Endothelial cell (in vitro differentiated cells): ENCODE measurements at regions not wholly inside any gene's neighbourhood (a gene's known extent, or its start where the extent isn't known, plus 50 kb on each side); places are given as distances from the start of the nearest gene placed in this dataset.

Experiments
- DNase-seq: peaks from one replicate; pipeline ENCODE4 v3.0.0; 2021; ENCODE audit warnings: low spot score
- H3K27ac Mint-ChIP-seq: one replicate; pipeline ENCODE4 v1.8.0; 2021; ENCODE audit warnings: mixed read lengths, inconsistent platforms; ENCODE audit not compliant: unreplicated experiment
- H3K27me3 Mint-ChIP-seq: one replicate; pipeline ENCODE4 v1.8.0; 2021; ENCODE audit warnings: mild to moderate bottlenecking, moderate library complexity, mixed read lengths, inconsistent platforms; ENCODE audit not compliant: unreplicated experiment
- H3K36me3 Mint-ChIP-seq: one replicate; pipeline ENCODE4 v1.8.0; 2021; ENCODE audit warnings: mild to moderate bottlenecking, low read depth, mixed read lengths, inconsistent platforms; ENCODE audit not compliant: unreplicated experiment
- H3K4me1 Mint-ChIP-seq: one replicate; pipeline ENCODE4 v1.8.0; 2021; ENCODE audit warnings: mild to moderate bottlenecking, mixed read lengths, inconsistent platforms; ENCODE audit not compliant: unreplicated experiment
- H3K4me3 Mint-ChIP-seq: one replicate; pipeline ENCODE4 v1.8.0; 2021; ENCODE audit warnings: mild to moderate bottlenecking, mixed read lengths, inconsistent platforms; ENCODE audit not compliant: unreplicated experiment
- H3K9me3 Mint-ChIP-seq: one replicate; pipeline ENCODE4 v1.8.0; 2021; ENCODE audit warnings: mixed read lengths, inconsistent platforms; ENCODE audit not compliant: unreplicated experiment
- TF ChIP-seq, protein P1 (sequence below): fragments of 200-600 bp; sonication (generic); IDR thresholded peaks from one replicate; pipeline ENCODE4 v1.5.0; 2021; ENCODE audit warnings: antibody characterized with exemption; ENCODE audit not compliant: unreplicated experiment

DNA sequence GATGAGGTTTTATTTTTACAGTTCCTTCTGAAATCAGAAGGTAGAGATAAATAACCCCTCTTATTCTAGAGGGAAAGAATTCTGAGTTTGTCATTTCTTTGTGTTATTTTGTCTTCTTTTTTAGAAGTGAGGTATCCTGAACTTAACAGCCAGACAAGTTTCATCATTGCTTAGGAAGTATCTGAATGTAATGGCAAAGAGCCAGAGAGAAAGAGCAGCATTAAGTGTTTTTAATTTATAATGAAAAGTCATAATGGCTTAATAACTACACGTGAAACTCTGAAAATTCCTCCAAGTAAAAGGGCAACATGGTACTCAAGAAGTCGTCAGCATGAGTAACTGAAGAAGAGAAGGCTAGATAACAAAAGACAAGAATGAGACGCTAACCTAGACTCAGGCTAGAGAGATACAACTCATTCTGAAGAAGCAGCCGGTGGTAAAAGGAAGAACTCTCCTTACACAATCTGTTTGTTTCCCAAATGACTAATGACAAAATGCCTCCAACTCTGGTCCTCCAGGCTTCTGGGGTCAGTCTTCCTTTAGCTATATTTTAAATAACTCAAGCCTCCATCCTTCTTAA lies 116.2 kb upstream of the NECTIN3 start:
- TF ChIP-seq, protein P1, sequence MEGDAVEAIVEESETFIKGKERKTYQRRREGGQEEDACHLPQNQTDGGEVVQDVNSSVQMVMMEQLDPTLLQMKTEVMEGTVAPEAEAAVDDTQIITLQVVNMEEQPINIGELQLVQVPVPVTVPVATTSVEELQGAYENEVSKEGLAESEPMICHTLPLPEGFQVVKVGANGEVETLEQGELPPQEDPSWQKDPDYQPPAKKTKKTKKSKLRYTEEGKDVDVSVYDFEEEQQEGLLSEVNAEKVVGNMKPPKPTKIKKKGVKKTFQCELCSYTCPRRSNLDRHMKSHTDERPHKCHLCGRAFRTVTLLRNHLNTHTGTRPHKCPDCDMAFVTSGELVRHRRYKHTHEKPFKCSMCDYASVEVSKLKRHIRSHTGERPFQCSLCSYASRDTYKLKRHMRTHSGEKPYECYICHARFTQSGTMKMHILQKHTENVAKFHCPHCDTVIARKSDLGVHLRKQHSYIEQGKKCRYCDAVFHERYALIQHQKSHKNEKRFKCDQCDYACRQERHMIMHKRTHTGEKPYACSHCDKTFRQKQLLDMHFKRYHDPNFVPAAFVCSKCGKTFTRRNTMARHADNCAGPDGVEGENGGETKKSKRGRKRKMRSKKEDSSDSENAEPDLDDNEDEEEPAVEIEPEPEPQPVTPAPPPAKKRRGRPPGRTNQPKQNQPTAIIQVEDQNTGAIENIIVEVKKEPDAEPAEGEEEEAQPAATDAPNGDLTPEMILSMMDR: no peak
- Mint-ChIP-seq H3K27me3 (no peaks in the 10 kb centered on the region), H3K9me3 (no peaks in the 10 kb centered on the region), H3K27ac (no peak overlapping the region), H3K4me3 (no peak overlapping the region), H3K36me3 (no peaks in the 10 kb centered on the region), H3K4me1 (no peaks in the 10 kb centered on the region)
- no peak for DNase-seq

DNA sequence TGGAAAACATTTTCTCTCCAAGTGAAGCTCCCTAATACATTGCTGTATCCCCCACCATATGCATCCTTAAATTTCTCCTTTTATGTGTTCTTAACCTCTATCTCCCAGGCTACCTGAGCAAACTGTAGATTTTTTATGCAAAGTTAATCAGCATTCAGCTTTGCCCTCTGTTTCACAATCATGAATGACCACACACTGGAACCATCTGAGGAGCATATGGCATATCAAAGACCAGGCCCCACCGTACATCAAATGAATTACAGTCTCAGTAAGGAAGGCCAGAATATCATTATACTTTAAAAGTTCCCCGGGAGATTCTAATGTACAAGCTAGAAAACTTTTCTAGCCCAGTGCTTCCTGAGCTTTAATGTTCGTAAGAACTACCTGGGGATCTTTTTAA lies 115.5 kb upstream of the NECTIN3 start:
- H3K27me3 Mint-ChIP-seq: no peaks in the 10 kb centered on the region
- H3K27ac Mint-ChIP-seq: no peak overlapping the region
- DNase-seq: no peak
- no peaks in the 10 kb centered on the region for H3K36me3 Mint-ChIP-seq
- no peak overlapping the region for H3K4me3 Mint-ChIP-seq
- TF ChIP-seq, protein P1: no peak
- H3K9me3 Mint-ChIP-seq: no peaks in the 10 kb centered on the region
- H3K4me1 Mint-ChIP-seq: no peaks in the 10 kb centered on the region

DNA sequence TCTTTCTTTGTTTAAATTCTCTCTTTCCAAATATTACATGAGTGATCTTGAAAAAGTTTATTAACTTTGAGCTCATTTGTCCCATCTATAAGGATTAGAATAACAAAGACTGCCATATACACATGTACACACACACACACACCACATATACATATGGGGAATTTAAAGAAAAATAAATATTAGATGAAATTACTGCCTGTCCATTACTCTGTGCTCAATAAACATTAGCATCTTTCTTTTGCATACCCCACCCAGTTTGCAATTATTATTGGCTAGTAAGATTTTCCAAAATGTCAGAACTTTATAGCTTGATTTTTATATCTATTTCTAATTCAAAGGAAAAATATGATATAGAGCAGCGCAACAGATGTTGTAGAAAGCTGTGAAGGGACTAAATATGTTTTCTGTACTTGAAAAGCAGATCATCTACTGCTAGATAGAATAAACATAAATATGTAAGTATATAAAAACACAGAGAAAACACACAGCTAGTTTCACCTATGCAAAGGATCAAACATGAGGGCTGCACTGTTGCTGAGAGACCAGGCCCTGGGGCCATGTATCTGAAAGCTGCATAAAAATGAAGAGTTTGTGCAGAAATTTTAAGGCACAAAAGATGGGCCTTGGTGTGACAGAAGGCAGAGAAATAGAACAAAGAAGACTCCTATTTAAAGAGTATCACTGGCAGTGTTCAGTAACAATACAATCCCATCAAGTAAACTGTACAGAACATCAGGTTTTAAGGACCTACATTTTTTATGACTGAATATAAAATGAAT lies 114.2 kb upstream of the NECTIN3 start:
- Mint-ChIP-seq H3K4me1 (no peaks in the 10 kb centered on the region), H3K36me3 (no peaks in the 10 kb centered on the region), H3K27ac (no peak overlapping the region), H3K4me3 (no peak overlapping the region), H3K27me3 (no peaks in the 10 kb centered on the region), H3K9me3 (no peaks in the 10 kb centered on the region)
- DNase-seq: no peak
- TF ChIP-seq, protein P1: no peak

DNA sequence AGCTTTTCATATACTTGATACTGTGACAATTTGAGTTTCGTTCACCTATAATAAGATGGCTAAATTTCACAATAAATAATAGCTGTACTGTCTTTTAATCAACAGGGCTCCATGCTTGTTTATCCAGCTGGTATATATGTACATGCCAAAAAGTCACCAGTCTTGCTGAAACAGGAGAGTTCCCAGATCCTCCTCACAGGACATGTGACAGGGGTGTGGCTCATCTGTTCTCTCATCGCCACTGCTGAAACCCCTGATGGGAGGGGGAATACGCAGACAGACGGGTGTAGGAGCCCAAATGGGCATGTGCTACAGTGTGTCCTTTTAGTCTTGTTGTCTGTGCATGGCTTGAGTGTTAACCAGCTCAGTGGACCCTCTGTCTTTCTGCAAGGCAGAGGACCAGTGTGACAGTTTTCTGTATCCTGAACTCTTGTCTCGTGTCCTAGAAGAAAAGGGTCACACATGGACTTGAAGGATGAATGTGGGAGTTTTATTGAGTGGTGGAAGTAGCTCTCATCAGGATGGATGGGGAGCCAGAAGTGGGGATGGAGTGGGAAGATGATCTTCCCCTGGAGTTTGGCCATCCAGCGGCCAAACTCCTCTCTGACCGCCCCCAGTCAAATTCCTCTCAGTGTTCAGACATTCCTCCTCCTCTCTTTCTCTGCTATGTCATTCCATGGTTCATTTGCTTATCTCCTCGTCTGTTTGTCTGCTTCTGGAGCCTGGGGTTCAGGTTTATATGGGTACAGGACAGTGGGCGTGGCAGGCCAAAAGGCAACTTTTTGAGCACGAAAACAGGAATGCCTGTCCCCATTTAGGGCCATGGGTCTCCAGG lies 113.1 kb upstream of the NECTIN3 start:
- no peak for DNase-seq
- H3K27me3 Mint-ChIP-seq: no peaks in the 10 kb centered on the region
- H3K36me3 Mint-ChIP-seq: no peaks in the 10 kb centered on the region
- no peaks in the 10 kb centered on the region for H3K9me3 Mint-ChIP-seq
- no peak overlapping the region for H3K27ac Mint-ChIP-seq
- H3K4me3 Mint-ChIP-seq: no peak overlapping the region
- TF ChIP-seq, protein P1: no peak
- no peaks in the 10 kb centered on the region for H3K4me1 Mint-ChIP-seq
